ENCODE measurements at regions not wholly inside any gene's neighbourhood (a gene's known extent, or its start where the extent isn't known, plus 50 kb on each side); places are given as distances from the start of the nearest gene placed in this dataset.
"Not testable (repeated sequence)": the region's sequence is repeated elsewhere in the genome, so short reads cannot be mapped to it uniquely, and the experiment has no call there.

GRCh38 chr5:60546207-60546606, 153.8 kb downstream of the DEPDC1B start:
- Histone ChIP-seq H3K9me3 (ENCODE audit: low read depth, low read length) (no peaks in the 10 kb centered on the region), H3K4me3 (ENCODE audit: low read length) (no peak overlapping the region), H3K27me3 (ENCODE audit: insufficient read depth, low read length) (no peaks in the 10 kb centered on the region), H3K4me1 (ENCODE audit: insufficient read depth, low read length) (peaks cover 13% of the 10 kb centered on the region)

DNA sequence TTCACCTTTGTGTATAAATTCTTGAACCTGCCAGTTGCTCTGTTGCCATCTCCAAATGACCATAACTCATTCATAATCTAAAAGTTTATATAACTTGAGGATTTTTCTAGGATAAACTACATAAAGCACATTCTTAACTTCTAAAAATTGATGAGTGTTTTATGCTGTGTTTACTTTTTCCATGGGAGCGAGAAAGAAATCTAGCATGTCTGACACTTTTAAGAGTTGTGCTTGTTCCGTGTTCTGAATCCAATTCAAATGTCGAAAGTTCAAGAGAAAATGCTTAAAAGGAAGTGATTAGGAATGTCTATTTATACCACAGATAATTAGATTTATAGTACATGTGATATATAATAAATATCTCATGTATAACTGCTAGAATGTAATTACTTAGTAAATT, 154.4 kb downstream of the DEPDC1B start:
- Histone ChIP-seq H3K4me3 (ENCODE audit: low read length) (no peak overlapping the region), H3K27me3 (ENCODE audit: insufficient read depth, low read length) (no peaks in the 10 kb centered on the region), H3K4me1 (ENCODE audit: insufficient read depth, low read length) (peaks cover 20% of the 10 kb centered on the region), H3K9me3 (ENCODE audit: low read depth, low read length) (no peaks in the 10 kb centered on the region)

DNA sequence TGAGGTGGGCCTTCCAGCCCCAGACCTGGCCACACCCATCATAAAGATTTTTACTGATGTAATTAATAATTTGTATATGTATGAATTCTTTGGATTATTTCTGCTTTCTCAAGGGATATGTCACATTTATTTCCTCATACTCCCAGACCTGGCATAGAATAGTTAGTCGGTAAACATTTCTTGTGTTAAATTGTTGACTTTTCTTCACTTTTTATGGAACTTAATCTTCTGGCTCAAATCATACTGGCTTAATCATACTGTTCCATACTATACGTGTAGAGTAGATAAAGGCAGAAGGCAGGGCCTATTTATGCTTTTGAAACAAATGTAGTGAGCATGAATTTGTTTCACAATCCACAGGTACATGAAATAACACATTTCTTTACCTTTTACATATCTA, 155.8 kb downstream of the DEPDC1B start:
- Histone ChIP-seq H3K4me3 (ENCODE audit: low read length) (no peak overlapping the region), H3K9me3 (ENCODE audit: low read depth, low read length) (no peaks in the 10 kb centered on the region), H3K27me3 (ENCODE audit: insufficient read depth, low read length) (no peaks in the 10 kb centered on the region), H3K4me1 (ENCODE audit: insufficient read depth, low read length) (peaks cover 34% of the 10 kb centered on the region)

DNA sequence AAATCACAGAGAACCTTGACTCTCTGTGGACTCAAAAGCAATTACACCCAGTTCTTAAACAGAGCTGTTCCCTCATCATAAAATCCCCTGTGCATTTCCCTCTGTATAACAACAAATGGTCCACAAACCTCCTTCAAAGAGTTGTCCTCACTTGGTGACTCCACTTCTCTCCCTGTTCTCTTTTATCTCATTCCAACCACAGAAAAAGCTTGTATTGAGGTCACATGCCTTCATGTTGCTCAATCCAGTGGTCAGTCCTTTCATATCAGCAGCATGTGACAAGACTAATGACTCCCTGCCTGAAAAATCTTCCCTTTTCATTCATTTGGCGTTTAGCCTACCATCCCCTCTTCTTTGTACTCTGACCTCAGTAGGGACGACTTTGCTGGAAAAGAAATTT, 158.0 kb downstream of the DEPDC1B start:
- H3K4me1 ChIP-seq (ENCODE audit: insufficient read depth, low read length), result peaks cover 34% of the 10 kb centered on the region
- H3K4me3 ChIP-seq (ENCODE audit: low read length), result no peak overlapping the region
- H3K27me3 ChIP-seq (ENCODE audit: insufficient read depth, low read length), result no peaks in the 10 kb centered on the region
- no peaks in the 10 kb centered on the region for H3K9me3 ChIP-seq (ENCODE audit: low read depth, low read length)

- H3K4me3 ChIP-seq (ENCODE audit: low read length), result no peak overlapping the region
- H3K9me3 ChIP-seq (ENCODE audit: low read depth, low read length), result no peaks in the 10 kb centered on the region
- no peaks in the 10 kb centered on the region for H3K27me3 ChIP-seq (ENCODE audit: insufficient read depth, low read length)
- peaks cover 34% of the 10 kb centered on the region for H3K4me1 ChIP-seq (ENCODE audit: insufficient read depth, low read length)
Measured at GRCh38 chr5:60540856-60541805, 158.8 kb downstream of the DEPDC1B start.

- no peaks in the 10 kb centered on the region for H3K9me3 ChIP-seq (ENCODE audit: low read depth, low read length)
- H3K27me3 ChIP-seq (ENCODE audit: insufficient read depth, low read length), result no peaks in the 10 kb centered on the region
- H3K4me3 ChIP-seq (ENCODE audit: low read length), result no peak overlapping the region
- peaks cover 34% of the 10 kb centered on the region for H3K4me1 ChIP-seq (ENCODE audit: insufficient read depth, low read length)
Measured at GRCh38 chr5:60538955-60539866, 160.8 kb downstream of the DEPDC1B start.

- peaks cover 34% of the 10 kb centered on the region for H3K4me1 ChIP-seq (ENCODE audit: insufficient read depth, low read length)
- H3K4me3 ChIP-seq (ENCODE audit: low read length), result no peak overlapping the region
- no peaks in the 10 kb centered on the region for H3K9me3 ChIP-seq (ENCODE audit: low read depth, low read length)
- no peaks in the 10 kb centered on the region for H3K27me3 ChIP-seq (ENCODE audit: insufficient read depth, low read length)
Measured at GRCh38 chr5:60538426-60538825, 161.5 kb downstream of the DEPDC1B start.

- peaks cover 18% of the 10 kb centered on the region for H3K4me1 ChIP-seq (ENCODE audit: insufficient read depth, low read length)
- H3K27me3 ChIP-seq (ENCODE audit: insufficient read depth, low read length), result no peaks in the 10 kb centered on the region
- no peaks in the 10 kb centered on the region for H3K9me3 ChIP-seq (ENCODE audit: low read depth, low read length)
- H3K4me3 ChIP-seq (ENCODE audit: low read length), result no peak overlapping the region
Measured at GRCh38 chr5:60535951-60536350, 164.0 kb downstream of the DEPDC1B start.

DNA sequence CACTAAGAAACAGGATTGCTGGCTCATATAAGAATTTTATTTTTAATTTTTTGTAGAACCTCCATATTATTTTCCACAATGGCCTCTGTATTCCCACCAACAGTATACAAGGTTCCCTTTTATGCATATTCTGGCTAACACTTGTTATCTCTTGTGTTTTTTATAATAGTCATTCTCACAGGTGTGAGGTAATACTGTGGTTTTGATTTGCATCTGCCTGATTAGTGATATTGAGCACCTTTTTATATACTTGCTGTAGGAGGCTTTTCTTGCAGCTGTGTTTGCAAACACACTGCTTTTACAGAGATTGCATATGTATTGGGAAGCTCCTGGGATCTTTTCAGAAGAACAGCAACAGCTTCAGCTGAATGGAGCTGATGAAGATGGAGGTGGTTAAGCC, 164.8 kb downstream of the DEPDC1B start:
- Histone ChIP-seq H3K4me1 (ENCODE audit: insufficient read depth, low read length) (peaks cover 11% of the 10 kb centered on the region), H3K9me3 (ENCODE audit: low read depth, low read length) (no peaks in the 10 kb centered on the region), H3K4me3 (ENCODE audit: low read length) (no peak overlapping the region), H3K27me3 (ENCODE audit: insufficient read depth, low read length) (no peaks in the 10 kb centered on the region)

GRCh38 chr5:60533789-60534188, 166.2 kb downstream of the DEPDC1B start:
- H3K4me1 ChIP-seq (ENCODE audit: insufficient read depth, low read length), result no peaks in the 10 kb centered on the region
- no peak overlapping the region for H3K4me3 ChIP-seq (ENCODE audit: low read length)
- H3K9me3 ChIP-seq (ENCODE audit: low read depth, low read length), result no peaks in the 10 kb centered on the region
- no peaks in the 10 kb centered on the region for H3K27me3 ChIP-seq (ENCODE audit: insufficient read depth, low read length)

DNA sequence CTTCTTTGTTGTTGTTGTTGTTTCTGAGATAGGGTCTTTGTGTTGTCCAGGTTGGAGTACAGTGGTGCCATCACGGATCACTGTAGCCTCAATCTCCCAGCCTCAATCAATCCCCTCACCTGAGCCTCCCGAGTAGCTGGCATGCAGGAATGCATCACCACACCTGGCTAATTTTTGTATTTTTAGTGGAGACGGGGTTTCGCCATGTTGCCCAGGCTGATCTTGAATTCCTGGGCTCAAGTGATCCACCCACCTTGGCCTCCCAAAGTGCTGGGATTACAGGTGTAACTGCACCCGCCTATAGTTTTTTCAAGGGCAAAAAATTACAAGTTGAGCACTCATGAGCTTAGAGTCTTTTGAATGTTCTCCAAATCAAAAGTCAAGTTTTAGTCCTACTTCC, 167.2 kb downstream of the DEPDC1B start:
- not testable (repeated sequence) for H3K9me3 ChIP-seq (ENCODE audit: low read depth, low read length); H3K27me3 ChIP-seq (ENCODE audit: insufficient read depth, low read length)

DNA sequence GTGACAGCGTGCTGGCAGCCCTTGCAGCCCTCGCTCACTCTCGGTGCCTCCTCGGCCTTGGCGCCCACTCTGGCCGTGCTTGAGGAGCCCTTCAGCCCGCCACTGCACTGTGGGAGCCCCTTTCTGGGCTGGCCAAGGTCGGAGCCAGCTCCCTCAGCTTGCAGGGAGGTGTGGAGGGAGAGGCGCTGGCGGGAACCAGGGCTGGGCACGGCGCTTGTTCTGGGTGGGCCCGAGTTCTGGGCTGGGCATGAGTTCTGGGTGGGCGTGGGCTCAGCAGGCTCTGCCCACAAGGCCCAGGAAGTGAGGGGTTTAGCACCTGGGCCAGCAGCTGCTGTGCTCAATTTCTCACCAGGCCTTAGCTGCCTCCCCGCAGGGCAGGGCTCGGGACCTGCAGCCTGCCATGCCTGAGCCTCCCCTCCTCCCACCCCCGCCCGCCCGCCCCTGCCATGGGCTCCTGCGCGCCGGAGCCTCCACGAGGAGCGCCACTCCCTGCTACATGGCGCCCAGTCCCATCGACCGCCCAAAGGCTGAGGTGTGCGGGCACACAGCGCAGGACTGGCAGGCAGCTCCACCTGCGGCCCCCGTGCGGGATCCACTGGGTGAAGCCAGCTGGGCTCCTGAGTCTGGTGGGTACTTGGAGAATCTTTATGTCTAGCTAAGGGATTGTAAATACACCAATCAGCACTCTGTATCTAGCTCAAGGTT, 169.7 kb downstream of the DEPDC1B start:
- H3K4me1 ChIP-seq (ENCODE audit: insufficient read depth, low read length); H3K9me3 ChIP-seq (ENCODE audit: low read depth, low read length); H3K4me3 ChIP-seq (ENCODE audit: low read length); H3K27me3 ChIP-seq (ENCODE audit: insufficient read depth, low read length): not testable (repeated sequence)

More for the DNA sequence above, 167.2 kb downstream of the DEPDC1B start:
- not testable (repeated sequence) for H3K4me1 ChIP-seq (ENCODE audit: insufficient read depth, low read length); H3K4me3 ChIP-seq (ENCODE audit: low read length)

GRCh38 chr5:60529001-60529400, 171.0 kb downstream of the DEPDC1B start:
- Histone ChIP-seq H3K4me3 (ENCODE audit: low read length) (no peak overlapping the region), H3K27me3 (ENCODE audit: insufficient read depth, low read length) (no peaks in the 10 kb centered on the region), H3K9me3 (ENCODE audit: low read depth, low read length) (no peaks in the 10 kb centered on the region), H3K4me1 (ENCODE audit: insufficient read depth, low read length) (no peaks in the 10 kb centered on the region)

DNA sequence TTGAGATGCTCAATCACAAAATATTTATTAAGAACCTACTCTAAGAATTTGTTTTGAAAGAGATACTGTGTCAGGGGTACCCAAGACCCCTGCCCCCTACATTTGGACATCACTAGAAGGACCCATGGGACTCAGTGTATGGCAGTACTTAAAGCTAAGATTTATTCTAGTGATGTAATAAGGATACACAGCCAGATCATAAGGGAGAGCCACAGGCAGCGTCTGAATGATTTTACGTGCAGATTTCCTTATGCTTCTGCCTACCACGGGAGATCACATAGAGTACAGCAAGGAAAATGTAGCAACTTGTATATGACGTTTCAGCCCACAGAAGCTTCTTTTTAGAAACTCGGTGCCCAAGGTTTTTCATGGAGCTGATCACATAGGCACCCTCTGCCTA, 172.9 kb downstream of the DEPDC1B start:
- Histone ChIP-seq H3K27me3 (ENCODE audit: insufficient read depth, low read length) (no peaks in the 10 kb centered on the region), H3K4me1 (ENCODE audit: insufficient read depth, low read length) (peaks cover 17% of the 10 kb centered on the region), H3K9me3 (ENCODE audit: low read depth, low read length) (no peaks in the 10 kb centered on the region), H3K4me3 (ENCODE audit: low read length) (no peak overlapping the region)

All from mononuclear cell (primary cell).